ENCODE measurements at regions not wholly inside any gene's neighbourhood (a gene's known extent, or its start where the extent isn't known, plus 50 kb on each side); places are given as distances from the start of the nearest gene placed in this dataset.

GRCh38 chr5:74406844-74407243, 233.7 kb downstream of the ENC1 start:
- no peaks in the 10 kb centered on the region for H3K36me3 Mint-ChIP-seq (ENCODE audit: insufficient read depth)
- H3K27me3 Mint-ChIP-seq = no peaks in the 10 kb centered on the region
- H3K9me3 Mint-ChIP-seq (ENCODE audit: low read depth) = no peaks in the 10 kb centered on the region
- no peak for DNase-seq (ENCODE audit: low spot score, unreplicated experiment)
- peaks cover 17% of the 10 kb centered on the region for H3K4me1 Mint-ChIP-seq (ENCODE audit: low read depth)
- no peak overlapping the region for H3K27ac Mint-ChIP-seq
- TF ChIP-seq, protein P1, sequence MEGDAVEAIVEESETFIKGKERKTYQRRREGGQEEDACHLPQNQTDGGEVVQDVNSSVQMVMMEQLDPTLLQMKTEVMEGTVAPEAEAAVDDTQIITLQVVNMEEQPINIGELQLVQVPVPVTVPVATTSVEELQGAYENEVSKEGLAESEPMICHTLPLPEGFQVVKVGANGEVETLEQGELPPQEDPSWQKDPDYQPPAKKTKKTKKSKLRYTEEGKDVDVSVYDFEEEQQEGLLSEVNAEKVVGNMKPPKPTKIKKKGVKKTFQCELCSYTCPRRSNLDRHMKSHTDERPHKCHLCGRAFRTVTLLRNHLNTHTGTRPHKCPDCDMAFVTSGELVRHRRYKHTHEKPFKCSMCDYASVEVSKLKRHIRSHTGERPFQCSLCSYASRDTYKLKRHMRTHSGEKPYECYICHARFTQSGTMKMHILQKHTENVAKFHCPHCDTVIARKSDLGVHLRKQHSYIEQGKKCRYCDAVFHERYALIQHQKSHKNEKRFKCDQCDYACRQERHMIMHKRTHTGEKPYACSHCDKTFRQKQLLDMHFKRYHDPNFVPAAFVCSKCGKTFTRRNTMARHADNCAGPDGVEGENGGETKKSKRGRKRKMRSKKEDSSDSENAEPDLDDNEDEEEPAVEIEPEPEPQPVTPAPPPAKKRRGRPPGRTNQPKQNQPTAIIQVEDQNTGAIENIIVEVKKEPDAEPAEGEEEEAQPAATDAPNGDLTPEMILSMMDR (IDR thresholded peaks at IDR 0.05; ENCODE audit: unreplicated experiment) = no peak
- H3K4me3 Mint-ChIP-seq (ENCODE audit: low read depth) = no peak overlapping the region

GRCh38 chr5:74405593-74405992, 234.9 kb downstream of the ENC1 start:
- no peak overlapping the region for H3K4me3 Mint-ChIP-seq (ENCODE audit: low read depth)
- H3K27me3 Mint-ChIP-seq = no peaks in the 10 kb centered on the region

DNA sequence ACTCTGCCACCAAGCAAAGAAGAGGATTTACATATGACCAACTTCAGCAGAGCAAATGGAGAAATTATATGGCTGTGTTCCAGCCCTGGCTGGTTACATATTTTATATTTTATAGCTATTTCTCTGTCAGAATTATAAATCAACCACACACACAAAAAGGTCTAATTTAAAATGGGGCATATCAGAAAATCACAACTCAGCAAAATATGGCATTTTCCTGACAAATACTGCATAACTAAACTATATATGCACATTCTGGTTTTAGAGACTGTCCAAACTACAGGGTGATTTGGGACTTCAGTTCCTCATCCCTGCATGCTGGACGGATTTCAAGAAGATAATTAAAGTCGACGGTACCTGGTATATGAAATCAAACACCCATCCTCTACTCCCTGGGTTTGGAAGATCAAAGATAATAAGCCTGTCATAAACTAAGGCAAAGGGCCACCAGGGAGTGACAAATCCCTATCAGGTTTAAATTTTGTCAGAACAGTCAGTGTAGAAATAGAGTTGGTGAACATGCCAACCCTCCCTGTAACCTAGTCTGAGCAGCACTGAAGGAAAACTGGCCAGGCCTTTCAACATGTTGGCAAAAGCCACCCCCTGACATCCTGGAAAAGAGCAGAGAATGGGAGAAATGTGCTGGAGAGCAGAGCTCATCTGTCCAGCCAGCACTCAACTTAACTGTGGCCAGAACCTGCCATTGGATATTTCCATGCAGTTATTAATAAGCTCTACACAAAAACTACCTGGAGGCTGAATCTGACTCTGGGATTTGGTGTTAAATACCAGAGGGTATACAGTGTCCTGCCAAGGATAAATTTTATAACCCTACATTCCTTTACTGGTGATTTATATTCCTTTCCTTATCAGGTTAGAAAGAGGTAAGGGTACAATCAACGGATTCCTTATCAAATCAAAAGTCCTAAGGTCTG, 235.7 kb downstream of the ENC1 start:
- no peaks in the 10 kb centered on the region for H3K9me3 Mint-ChIP-seq (ENCODE audit: low read depth)
- H3K27ac Mint-ChIP-seq = peak overlapping the region; percentile 38
- H3K27me3 Mint-ChIP-seq = no peaks in the 10 kb centered on the region
- H3K4me3 Mint-ChIP-seq (ENCODE audit: low read depth) = no peak overlapping the region
- H3K36me3 Mint-ChIP-seq (ENCODE audit: insufficient read depth) = no peaks in the 10 kb centered on the region
- H3K4me1 Mint-ChIP-seq (ENCODE audit: low read depth) = peaks cover 15% of the 10 kb centered on the region
- TF ChIP-seq, protein P1 (IDR thresholded peaks at IDR 0.05; ENCODE audit: unreplicated experiment) = no peak
- no peak for DNase-seq (ENCODE audit: low spot score, unreplicated experiment)

More at GRCh38 chr5:74405593-74405992, 234.9 kb downstream of the ENC1 start:
- Mint-ChIP-seq H3K27ac (no peak overlapping the region), H3K9me3 (ENCODE audit: low read depth) (no peaks in the 10 kb centered on the region), H3K4me1 (ENCODE audit: low read depth) (peaks cover 17% of the 10 kb centered on the region), H3K36me3 (ENCODE audit: insufficient read depth) (no peaks in the 10 kb centered on the region)
- TF ChIP-seq, protein P1 (IDR thresholded peaks at IDR 0.05; ENCODE audit: unreplicated experiment) = no peak
- DNase-seq (ENCODE audit: low spot score, unreplicated experiment) = no peak

GRCh38 chr5:74403771-74404170, 236.8 kb downstream of the ENC1 start:
- DNase-seq (ENCODE audit: low spot score, unreplicated experiment) = no peak
- TF ChIP-seq, protein P1 (IDR thresholded peaks at IDR 0.05; ENCODE audit: unreplicated experiment) = no peak
- no peaks in the 10 kb centered on the region for H3K9me3 Mint-ChIP-seq (ENCODE audit: low read depth)
- no peak overlapping the region for H3K4me3 Mint-ChIP-seq (ENCODE audit: low read depth)
- H3K27ac Mint-ChIP-seq = no peak overlapping the region
- H3K36me3 Mint-ChIP-seq (ENCODE audit: insufficient read depth) = no peaks in the 10 kb centered on the region
- peaks cover 11% of the 10 kb centered on the region for H3K4me1 Mint-ChIP-seq (ENCODE audit: low read depth)
- no peaks in the 10 kb centered on the region for H3K27me3 Mint-ChIP-seq

DNA sequence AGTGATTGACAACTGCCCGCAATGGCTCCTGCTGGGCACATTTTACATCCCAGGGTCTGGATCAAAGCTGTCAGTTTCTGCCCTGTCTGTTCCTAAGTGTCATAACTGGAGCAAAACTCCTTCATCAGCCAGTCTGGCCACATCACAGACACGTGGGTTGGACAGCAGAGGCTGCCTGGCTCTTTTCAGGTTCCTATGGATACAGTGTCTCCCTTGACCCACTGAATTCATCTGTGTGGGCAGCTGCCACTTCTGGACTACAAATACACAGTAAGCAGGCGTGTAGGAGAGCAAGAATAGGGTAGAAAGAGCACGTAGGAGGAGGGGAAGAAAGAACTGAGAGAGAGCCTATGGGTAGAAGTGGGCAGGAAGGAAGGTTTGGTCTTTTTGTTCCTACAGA, 238.0 kb downstream of the ENC1 start:
- TF ChIP-seq, protein P1 (IDR thresholded peaks at IDR 0.05; ENCODE audit: unreplicated experiment) = no peak
- no peaks in the 10 kb centered on the region for H3K36me3 Mint-ChIP-seq (ENCODE audit: insufficient read depth)
- no peak overlapping the region for H3K4me3 Mint-ChIP-seq (ENCODE audit: low read depth)
- no peak for DNase-seq (ENCODE audit: low spot score, unreplicated experiment)
- no peaks in the 10 kb centered on the region for H3K27me3 Mint-ChIP-seq
- H3K4me1 Mint-ChIP-seq (ENCODE audit: low read depth) = peaks cover 1% of the 10 kb centered on the region
- no peak overlapping the region for H3K27ac Mint-ChIP-seq
- H3K9me3 Mint-ChIP-seq (ENCODE audit: low read depth) = no peaks in the 10 kb centered on the region
